Gastroesophageal sphincter (tissue), 4 donors: ENCODE measurements at regions not wholly inside any gene's neighbourhood (a gene's known extent, or its start where the extent isn't known, plus 50 kb on each side); places are given as distances from the start of the nearest gene placed in this dataset.

ENCODE experiments used
- ATAC-seq: fragments of 150-250 bp; one replicate; pipeline ENCODE4 v1.9.1; 2016; ENCODE audit warnings: mild to moderate bottlenecking, moderate library complexity
- H3K27ac ChIP-seq, 4 donors: fragments of 200-600 bp; sonication (generic) in 3 of 4; 1 replicate in 3 of 4; 2 replicates in 1 of 4; pipeline ENCODE4 v1.5.1; 2016 to 2019
- H3K27me3 ChIP-seq: fragments of 200-600 bp; sonication (generic); one replicate; pipeline ENCODE4 v1.5.1; 2019
- H3K36me3 ChIP-seq, 2 donors: fragments of 200-600 bp; sonication (generic); one replicate each; pipeline ENCODE4 v1.5.1; 2019; ENCODE audit warnings: control low read depth in 1 of 2
- H3K4me1 ChIP-seq, 3 donors: fragments of 200-600 bp; sonication (generic); 1 replicate in 2 of 3; 2 replicates in 1 of 3; pipeline ENCODE4 v1.5.1; 2016 to 2019; ENCODE audit warnings: control low read depth in 2 of 3
- H3K4me3 ChIP-seq, 2 donors: fragments of 200-600 bp; sonication (generic); one replicate each; pipeline ENCODE4 v1.5.1; 2019; ENCODE audit warnings: mild to moderate bottlenecking in 1 of 2, moderate library complexity in 1 of 2
- H3K9me3 ChIP-seq, 3 donors: fragments of 200-600 bp; sonication (generic); one replicate each; pipeline ENCODE4 v1.5.1; 2017 to 2019; ENCODE audit warnings: control low read depth in 2 of 3
- EP300 ChIP-seq: sonication (generic); formaldehyde crosslinking; IDR thresholded peaks from one replicate; pipeline ENCODE4 v1.6.1; 2017; ENCODE audit warnings: antibody characterized with exemption, mild to moderate bottlenecking
- POLR2A ChIP-seq, 2 donors: fragments of 450-650 bp; IDR thresholded peaks; one replicate each; pipeline ENCODE4 v1.6.1; 2017; ENCODE audit warnings: antibody characterized with exemption in 2 of 2, mild to moderate bottlenecking in 2 of 2, moderate library complexity in 1 of 2
- POLR2AphosphoS5 ChIP-seq: sonication (generic); formaldehyde crosslinking; IDR thresholded peaks from one replicate; pipeline ENCODE4 v1.6.1; 2017; ENCODE audit warnings: antibody characterized with exemption
- WGBS, 2 donors: methylation state at CpG; one replicate each; pipeline ENCODE4 v1.1.5; 2018; ENCODE audit warnings: low coverage in 1 of 2; 5-methylcytosine and 5-hydroxymethylcytosine counted together
- TF ChIP-seq, protein P1 (sequence below), 4 experiments: fragments of 200-600 bp in 2 of 4; fragments of 450-650 bp in 2 of 4; sonication (generic) in 1 of 4; IDR thresholded peaks; one replicate each; pipeline ENCODE4 v1.5.1; 2017 to 2019; ENCODE audit warnings: antibody characterized with exemption in 4 of 4, mild to moderate bottlenecking in 2 of 4, moderate library complexity in 2 of 4

DNA sequence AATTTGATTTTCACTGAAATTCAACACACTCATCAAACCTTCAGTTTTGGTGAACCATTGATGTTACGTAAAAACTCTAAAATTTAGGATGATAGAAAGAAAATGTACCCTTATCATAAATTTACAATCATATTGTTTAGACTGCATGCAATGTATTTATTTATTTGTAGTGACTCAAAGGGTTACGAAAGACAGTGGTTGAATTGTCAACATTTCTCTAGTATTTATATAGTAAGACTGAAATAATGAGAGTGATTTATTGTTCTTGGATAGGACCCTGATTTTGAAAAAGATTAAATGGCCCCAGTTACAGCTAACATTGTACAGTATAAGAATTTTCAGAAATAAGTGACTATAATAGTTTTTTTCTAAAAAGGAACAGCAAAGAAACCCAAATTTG, 591.5 kb downstream of the RFPL4B start:
- no peaks in the 10 kb centered on the region for H3K27me3 ChIP-seq

DNA sequence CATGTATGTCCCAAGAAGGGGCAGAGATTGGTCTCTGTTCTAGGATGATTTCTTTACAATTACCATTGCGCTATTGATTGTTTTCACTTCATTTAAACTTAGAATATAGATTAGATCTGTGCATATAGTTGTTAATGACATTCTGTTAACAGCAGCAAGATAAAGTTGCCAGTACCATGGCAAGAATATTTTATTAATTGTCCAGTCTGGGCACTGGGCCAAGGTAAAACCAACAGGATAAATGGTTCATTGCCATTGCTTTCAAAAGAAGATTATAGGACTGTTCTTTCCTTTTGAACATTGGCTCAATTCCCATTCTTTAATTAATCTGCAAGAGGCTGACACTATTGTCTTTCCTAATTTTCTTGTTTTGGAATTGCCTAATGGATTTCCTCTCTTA, 592.4 kb downstream of the RFPL4B start:
- no peak overlapping the region for H3K4me3 ChIP-seq
- H3K27ac ChIP-seq: no peak overlapping the region
- H3K4me1 ChIP-seq: peaks cover 5 to 41% (median 19%) of the 10 kb centered on the region in 3 donors
- H3K36me3 ChIP-seq: no peaks in the 10 kb centered on the region
- H3K27me3 ChIP-seq: no peaks in the 10 kb centered on the region
- WGBS, 2 donors: 50 to 71% methylated on average over 1 of the region's 1 CpG
- no peaks in the 10 kb centered on the region for H3K9me3 ChIP-seq
- TF ChIP-seq, protein P1, sequence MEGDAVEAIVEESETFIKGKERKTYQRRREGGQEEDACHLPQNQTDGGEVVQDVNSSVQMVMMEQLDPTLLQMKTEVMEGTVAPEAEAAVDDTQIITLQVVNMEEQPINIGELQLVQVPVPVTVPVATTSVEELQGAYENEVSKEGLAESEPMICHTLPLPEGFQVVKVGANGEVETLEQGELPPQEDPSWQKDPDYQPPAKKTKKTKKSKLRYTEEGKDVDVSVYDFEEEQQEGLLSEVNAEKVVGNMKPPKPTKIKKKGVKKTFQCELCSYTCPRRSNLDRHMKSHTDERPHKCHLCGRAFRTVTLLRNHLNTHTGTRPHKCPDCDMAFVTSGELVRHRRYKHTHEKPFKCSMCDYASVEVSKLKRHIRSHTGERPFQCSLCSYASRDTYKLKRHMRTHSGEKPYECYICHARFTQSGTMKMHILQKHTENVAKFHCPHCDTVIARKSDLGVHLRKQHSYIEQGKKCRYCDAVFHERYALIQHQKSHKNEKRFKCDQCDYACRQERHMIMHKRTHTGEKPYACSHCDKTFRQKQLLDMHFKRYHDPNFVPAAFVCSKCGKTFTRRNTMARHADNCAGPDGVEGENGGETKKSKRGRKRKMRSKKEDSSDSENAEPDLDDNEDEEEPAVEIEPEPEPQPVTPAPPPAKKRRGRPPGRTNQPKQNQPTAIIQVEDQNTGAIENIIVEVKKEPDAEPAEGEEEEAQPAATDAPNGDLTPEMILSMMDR (IDR thresholded peaks at IDR 0.05): no peak
- TF ChIP-seq POLR2A (IDR thresholded peaks at IDR 0.05) (no peak), EP300 (no peak), POLR2AphosphoS5 (no peak)
- no peak for ATAC-seq

More for the DNA sequence above, 591.5 kb downstream of the RFPL4B start:
- Histone ChIP-seq H3K36me3 (no peaks in the 10 kb centered on the region), H3K27ac (no peak overlapping the region), H3K4me3 (no peak overlapping the region), H3K9me3 (no peaks in the 10 kb centered on the region), H3K4me1 (peaks cover 5 to 41% (median 19%) of the 10 kb centered on the region in 3 donors)
- TF ChIP-seq, protein P1 (IDR thresholded peaks at IDR 0.05): no peak
- TF ChIP-seq POLR2AphosphoS5 (no peak), EP300 (no peak), POLR2A (IDR thresholded peaks at IDR 0.05) (no peak)
- WGBS, 2 donors: 88 to 89% methylated on average over 2 of the region's 2 CpGs
- no peak for ATAC-seq

DNA sequence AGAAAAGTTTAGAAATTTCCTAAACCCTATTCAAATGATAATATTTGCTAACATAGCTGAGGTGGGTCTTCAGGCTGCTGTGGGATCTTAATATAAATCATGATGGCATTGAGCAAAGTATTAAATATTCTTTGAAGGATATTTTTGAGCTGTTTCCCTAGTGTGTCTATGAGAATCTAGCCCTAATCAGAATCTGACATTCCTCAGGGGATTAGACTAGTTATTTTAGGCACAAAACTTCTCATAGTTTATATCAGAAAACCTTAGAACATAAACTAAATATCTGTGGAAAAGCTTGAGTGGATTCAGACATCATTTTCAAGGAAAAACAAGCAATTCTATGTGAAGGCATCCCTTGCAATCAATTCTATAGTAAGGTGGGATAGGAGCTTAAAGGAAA, 594.5 kb downstream of the RFPL4B start:
- no peak overlapping the region for H3K27ac ChIP-seq
- no peak overlapping the region for H3K4me3 ChIP-seq
- H3K36me3 ChIP-seq: no peaks in the 10 kb centered on the region
- TF ChIP-seq, protein P1 (IDR thresholded peaks at IDR 0.05): no peak
- ATAC-seq: no peak
- H3K27me3 ChIP-seq: no peaks in the 10 kb centered on the region
- peaks cover 5 to 49% (median 19%) of the 10 kb centered on the region in 3 donors for H3K4me1 ChIP-seq
- H3K9me3 ChIP-seq: no peaks in the 10 kb centered on the region

DNA sequence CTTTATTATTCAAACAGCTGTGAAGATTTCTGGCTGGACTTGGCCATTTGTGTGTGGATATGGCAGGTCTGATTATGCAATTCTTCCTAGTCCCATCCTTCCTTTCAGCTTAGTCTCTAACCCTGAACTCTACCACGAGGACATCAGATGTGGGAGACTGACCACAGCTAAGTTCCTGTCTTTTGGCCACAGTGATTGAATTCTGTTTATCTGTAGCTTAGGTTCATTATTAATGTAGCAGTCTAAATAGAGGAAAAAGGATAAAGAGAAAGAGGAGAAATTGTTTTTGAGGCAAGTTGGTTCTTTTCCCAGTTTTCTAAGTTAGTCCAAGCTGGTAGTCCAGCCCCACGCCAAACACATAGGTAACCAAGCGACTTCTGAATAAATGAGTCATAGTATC, 598.9 kb downstream of the RFPL4B start:
- peak overlapping the region in 2 of 4 donors; percentile 39 to 46 for H3K27ac ChIP-seq

DNA sequence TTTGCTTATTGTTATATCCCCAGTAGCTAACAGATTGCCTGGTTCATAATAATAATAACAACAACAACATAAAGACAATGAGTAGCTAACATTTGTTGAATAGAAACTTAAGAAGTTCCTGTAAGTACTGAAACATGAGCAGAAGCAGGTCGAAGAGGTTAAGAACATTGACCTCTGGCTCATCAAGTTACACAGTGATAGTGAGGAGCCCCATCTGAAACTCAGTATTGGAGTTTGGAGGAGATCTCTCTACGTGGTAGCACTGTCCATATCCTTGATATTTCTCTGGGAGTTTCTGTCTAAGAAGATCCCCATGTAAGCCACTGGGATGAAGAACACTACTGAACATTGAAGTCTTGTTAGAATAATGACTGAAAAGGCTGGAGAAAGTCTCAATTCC, 600.4 kb downstream of the RFPL4B start:
- ATAC-seq: no peak
- TF ChIP-seq, protein P1 (IDR thresholded peaks at IDR 0.05): no peak
- TF ChIP-seq POLR2AphosphoS5: no peak
- TF ChIP-seq POLR2A (IDR thresholded peaks at IDR 0.05): no peak
- TF ChIP-seq EP300: no peak
- Histone ChIP-seq H3K4me3 (no peak overlapping the region), H3K4me1 (peaks cover 4 to 20% (median 5%) of the 10 kb centered on the region in 3 donors), H3K27ac (no peak overlapping the region), H3K9me3 (no peaks in the 10 kb centered on the region), H3K36me3 (no peaks in the 10 kb centered on the region), H3K27me3 (no peaks in the 10 kb centered on the region)
- WGBS, 2 donors: 83 to 86% methylated on average over 1 to 2 of the region's 2 CpGs

More for the DNA sequence above, 598.9 kb downstream of the RFPL4B start:
- peak; percentile 53 for ATAC-seq
- Histone ChIP-seq H3K4me3 (no peak overlapping the region), H3K36me3 (no peaks in the 10 kb centered on the region), H3K27me3 (no peaks in the 10 kb centered on the region), H3K4me1 (peaks cover 5 to 33% (median 16%) of the 10 kb centered on the region in 3 donors), H3K9me3 (no peaks in the 10 kb centered on the region)
- WGBS, 2 donors: 18 to 22% methylated on average over 3 of the region's 3 CpGs
- TF ChIP-seq EP300 (no peak), POLR2AphosphoS5 (no peak), POLR2A (IDR thresholded peaks at IDR 0.05) (no peak)
- TF ChIP-seq, protein P1 (IDR thresholded peaks at IDR 0.05): no peak
